HG02852 (cell line): ENCODE measurements at regions not wholly inside any gene's neighbourhood (a gene's known extent, or its start where the extent isn't known, plus 50 kb on each side); places are given as distances from the start of the nearest gene placed in this dataset.

Experiments
- ATAC-seq: cut with Tn5 transposase; IDR thresholded peaks from one replicate; pipeline ENCODE4 v1.9.1; 2021; ENCODE audit warnings: mild to moderate bottlenecking, moderate library complexity; ENCODE audit not compliant: unreplicated experiment

GRCh38 chr13:84044805-84045204, 162.5 kb upstream of the SLITRK1 start:
- ATAC-seq, result no peak

GRCh38 chr13:84038001-84038400, 155.7 kb upstream of the SLITRK1 start:
- ATAC-seq, result no peak

GRCh38 chr13:84032116-84032515, 149.8 kb upstream of the SLITRK1 start:
- no peak for ATAC-seq

- ATAC-seq, result no peak
Observed at GRCh38 chr13:84031120-84031519, 148.8 kb upstream of the SLITRK1 start.

DNA sequence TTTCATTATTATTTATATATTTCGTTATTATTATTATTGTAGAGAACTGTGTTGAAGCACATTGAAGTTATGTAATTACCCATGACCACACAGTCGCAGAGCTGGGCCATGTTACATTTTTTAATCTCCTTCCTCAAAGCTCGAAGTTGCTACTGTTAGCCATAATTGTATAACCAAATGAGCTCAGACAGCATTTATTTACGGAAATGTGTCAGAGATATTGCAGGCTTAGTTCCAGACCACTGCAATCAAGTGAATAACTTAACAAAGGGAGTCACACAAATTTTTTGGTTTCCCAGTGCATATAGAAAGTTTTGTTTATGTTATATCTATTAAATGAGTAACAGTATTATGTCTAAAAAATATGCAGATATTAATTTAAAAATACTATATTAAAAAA, 147.1 kb upstream of the SLITRK1 start:
- ATAC-seq, result no peak

DNA sequence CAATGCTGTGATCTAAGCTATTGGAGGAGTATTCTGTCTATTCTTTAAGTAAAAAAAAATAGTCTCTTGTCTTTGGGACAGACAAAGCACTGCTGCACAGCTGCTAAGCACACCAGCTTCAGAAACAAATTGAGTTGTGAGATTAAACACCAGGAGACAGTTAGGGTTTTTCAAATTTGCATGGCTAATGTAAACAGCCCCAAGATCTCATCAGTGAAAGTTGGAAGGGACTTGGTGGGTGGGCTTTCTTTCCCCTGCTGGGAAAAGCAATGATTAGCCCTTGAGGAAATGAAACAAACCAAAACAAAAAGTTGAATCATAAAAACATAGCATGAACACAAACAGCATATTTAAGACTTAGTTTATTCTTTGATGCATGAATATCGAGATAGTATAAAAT, 143.6 kb upstream of the SLITRK1 start:
- ATAC-seq, result no peak

DNA sequence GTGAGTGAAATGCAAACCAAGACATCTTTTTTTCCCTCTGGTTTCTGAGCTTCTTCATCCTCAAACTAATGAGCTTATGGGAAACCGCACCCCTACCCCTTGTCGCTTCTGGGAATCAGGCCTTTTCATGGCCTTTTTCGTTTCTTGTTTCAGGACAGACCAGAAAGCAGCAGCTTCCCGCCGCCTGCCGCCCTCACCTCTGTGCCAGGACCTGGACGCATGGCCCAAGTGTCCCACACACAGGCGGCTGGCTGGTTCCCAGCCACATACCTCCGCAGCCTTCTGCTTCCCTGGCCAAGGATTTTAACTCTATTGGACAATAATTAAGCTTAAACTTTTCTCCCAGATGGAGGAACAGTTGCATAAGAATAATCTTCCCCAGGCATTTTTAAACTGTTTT, 114.1 kb upstream of the SLITRK1 start:
- no peak for ATAC-seq

DNA sequence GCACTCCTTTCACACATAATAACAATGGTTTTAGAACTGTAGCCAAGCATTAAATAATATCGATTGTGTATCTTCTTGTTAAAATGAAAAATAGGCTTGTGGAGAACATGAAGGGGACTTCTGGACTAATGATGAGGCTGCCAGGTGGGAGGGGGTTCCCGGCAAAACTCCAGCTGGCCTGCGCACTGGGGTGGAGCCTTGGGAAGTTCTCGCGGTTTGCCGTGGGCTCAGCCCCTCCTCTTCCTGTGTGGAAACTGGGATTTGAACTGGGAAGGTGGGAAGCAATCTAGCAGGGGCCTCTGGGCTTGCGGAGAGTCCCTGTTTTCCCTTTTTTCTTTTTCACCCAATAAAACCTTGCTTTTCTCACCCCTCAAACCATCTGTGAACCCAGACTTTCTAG, 113.7 kb upstream of the SLITRK1 start:
- ATAC-seq, result no peak

- peak; percentile 64 for ATAC-seq
Observed at GRCh38 chr13:83992566-83993358, 110.5 kb upstream of the SLITRK1 start.

DNA sequence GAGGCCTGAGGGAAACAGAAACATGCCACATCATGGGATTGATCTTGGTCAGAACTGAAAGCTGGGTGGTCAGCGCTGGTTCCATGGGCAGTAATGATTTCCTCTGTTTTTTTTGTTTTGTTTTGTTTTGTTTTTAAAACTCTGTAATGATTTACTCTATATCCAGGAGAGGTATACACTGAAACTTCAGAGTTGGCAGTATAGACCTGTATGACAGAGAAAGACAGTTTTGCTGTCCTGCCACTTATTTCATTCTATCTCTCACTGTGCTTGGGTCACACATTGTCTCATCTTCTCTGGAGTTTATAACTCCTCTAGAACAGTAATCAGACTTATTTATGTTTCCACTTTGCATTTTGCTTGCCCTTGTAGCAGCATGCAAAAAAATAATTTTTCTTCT, 105.1 kb upstream of the SLITRK1 start:
- ATAC-seq, result no peak

DNA sequence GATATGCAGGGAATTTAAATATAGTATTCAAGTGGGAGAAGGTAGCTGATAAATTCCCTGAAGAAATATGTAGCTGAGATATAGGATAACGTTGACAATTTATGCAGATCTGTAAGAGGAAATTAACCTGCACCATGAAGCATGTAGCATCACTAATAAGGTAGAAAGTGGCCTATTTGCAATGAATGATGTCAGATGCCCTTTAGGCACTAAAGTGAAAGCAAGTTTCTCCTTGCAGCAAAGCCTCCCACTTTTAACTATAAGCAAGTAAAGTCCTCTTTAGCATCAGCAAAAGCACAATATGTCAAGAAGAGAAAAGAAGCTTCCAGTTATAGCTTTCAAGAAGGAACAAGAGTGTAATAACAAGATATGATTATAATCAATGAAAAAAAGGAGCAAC, 102.5 kb upstream of the SLITRK1 start:
- ATAC-seq, result no peak

DNA sequence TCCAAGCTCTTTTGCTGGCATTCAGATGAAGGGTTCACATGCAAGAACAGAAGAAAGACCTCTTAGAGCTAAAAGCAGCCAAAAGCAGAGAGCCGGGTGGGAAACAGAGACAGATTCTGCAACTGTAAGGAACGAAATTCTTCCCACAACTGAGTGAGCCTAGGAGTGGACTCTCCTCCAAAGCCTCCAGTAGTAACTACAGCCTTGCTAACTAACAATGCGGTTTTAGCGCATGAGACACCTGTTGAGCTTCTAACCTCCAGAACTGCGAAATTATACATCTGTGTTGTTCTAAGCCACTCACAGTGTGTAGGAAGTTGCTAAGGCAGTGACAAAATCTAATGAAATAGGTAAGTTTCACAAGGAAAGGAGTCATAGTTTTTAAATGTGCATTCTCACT, 98.1 kb upstream of the SLITRK1 start:
- no peak for ATAC-seq

DNA sequence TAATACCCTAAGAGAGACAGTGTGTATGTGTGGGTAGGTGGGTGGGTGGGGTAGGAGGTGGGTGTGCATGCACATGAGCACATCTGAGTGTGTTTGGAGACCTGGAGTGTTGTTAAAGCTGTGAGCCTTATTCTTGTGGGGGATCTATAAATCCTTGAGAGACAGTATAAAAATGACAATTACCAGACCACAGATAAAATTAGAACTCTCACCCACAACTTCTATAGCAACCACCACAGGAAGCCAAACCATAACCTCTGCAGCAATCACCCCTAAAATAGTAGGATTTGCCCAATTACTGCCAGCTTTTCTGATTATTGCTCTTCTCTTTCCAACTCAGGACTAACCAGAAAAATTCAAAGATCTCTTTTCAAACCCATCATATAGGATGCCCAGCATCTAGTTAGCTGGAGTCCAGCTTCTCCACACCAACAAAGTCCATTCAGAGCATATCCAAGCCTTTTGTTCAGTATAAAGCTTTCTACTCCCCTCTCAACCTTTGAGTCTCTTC, 93.4 kb upstream of the SLITRK1 start:
- no peak for ATAC-seq

DNA sequence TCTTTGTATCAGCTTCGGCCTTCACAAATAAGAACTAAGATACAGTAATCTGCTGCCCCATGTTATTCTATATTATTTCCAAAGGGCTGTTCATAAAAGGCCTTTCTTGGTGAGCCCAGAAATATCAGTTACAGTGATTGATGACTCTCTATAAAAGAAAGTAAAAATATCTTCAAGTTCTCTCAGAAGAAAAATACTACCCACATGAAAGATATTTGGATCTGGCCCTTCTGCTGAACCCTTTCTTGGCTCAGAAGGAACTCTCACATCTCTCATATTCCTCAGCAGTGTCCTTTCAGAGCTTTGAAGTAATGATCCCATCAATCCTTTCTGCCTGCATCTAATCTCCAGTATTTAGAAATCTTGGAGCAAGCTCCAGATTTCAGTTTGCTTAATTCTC, 76.3 kb upstream of the SLITRK1 start:
- ATAC-seq, result no peak

DNA sequence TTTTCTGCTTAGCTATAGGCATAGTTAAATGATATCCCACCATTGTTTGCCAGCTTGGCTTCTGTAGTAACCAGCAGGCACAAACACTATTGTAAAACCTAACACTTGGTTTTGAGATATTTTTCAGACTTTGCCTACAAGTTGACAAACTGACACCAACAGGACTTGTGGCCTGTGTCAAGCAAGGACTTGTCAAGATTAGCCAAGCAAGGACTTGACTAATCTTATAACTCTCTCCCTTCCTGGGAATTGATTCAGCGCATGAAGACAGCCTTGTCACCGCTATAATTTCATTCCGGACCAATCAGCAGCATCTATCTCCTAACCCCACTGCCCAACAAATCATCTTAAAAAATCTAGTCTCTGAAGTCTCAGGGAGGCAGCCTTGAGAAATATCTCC, 72.7 kb upstream of the SLITRK1 start:
- no peak for ATAC-seq

- ATAC-seq, result no peak
Observed at GRCh38 chr13:83953916-83954315, 71.6 kb upstream of the SLITRK1 start.

- no peak for ATAC-seq
Observed at GRCh38 chr13:83950293-83950692, 68.0 kb upstream of the SLITRK1 start.

DNA sequence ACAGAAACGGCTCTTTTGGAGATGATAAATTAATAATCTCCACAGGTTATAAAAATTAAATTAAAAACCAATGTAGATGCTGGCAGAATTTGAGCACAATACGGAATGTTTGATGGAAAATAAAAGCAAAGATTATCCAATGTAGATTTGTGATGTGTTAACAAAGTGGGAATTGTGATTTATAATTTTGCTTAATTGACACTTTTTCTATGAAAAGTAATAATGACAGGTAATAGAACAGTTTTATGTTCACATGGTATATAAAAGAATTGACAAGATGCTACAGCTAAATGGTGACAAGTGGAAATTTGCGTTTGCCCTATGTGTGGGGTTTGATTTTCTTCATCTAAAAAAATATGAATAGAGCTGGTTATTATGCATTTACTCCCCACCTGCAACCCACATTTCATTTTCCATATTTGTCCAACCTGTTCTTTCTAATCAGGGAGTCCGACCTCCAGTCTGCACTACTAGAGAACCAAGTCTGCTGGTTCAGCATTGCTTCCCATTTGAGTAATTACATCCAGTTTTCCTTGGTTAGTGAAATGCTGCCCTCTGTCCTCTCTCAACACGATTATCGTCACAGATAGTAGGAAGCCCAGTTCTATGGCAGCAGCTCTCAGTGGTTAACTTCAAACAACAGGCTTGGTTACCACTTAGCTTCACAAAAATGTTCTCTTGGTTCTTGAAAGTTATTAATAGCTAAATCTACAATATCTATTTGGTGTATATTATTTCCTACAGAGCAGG, 61.4 kb upstream of the SLITRK1 start:
- no peak for ATAC-seq

GRCh38 chr13:83941701-83942335, 59.5 kb upstream of the SLITRK1 start:
- no peak for ATAC-seq

GRCh38 chr13:83940742-83941141, 58.5 kb upstream of the SLITRK1 start:
- ATAC-seq, result no peak

GRCh38 chr13:83937579-83937978, 55.3 kb upstream of the SLITRK1 start:
- ATAC-seq, result no peak

- ATAC-seq, result no peak
Observed at GRCh38 chr13:83935566-83935965, 53.3 kb upstream of the SLITRK1 start.
